ENCODE measurements at regions not wholly inside any gene's neighbourhood (a gene's known extent, or its start where the extent isn't known, plus 50 kb on each side); places are given as distances from the start of the nearest gene placed in this dataset.

- H3K27me3 Mint-ChIP-seq = no peaks in the 10 kb centered on the region
- H3K4me3 Mint-ChIP-seq = no peak overlapping the region
- H3K36me3 Mint-ChIP-seq = no peaks in the 10 kb centered on the region
- POLR2A ChIA-PET = no interaction called here
- DNase-seq (no peak), ATAC-seq (no peak)
- H3K27ac Mint-ChIP-seq = no peak overlapping the region
- H3K4me1 Mint-ChIP-seq = no peaks in the 10 kb centered on the region
- H3K9me3 Mint-ChIP-seq = peaks cover 0 to 21% (median 4%) of the 10 kb centered on the region in 9 donors
These were observed 169.4 kb upstream of the NRXN1 start for GRCh38 chr2:51201295-51201694.

GRCh38 chr2:51194656-51195055 lies 162.7 kb upstream of the NRXN1 start:
- Mint-ChIP-seq H3K36me3 (peaks cover 0 to 9% (median 0%) of the 10 kb centered on the region in 3 donors), H3K27me3 (no peaks in the 10 kb centered on the region), H3K9me3 (peaks cover 6 to 40% (median 15%) of the 10 kb centered on the region in 9 donors), H3K4me1 (no peaks in the 10 kb centered on the region), H3K4me3 (no peak overlapping the region), H3K27ac (no peak overlapping the region)
- POLR2A ChIA-PET = no interaction called here
- ATAC-seq (no peak), DNase-seq (no peak)

GRCh38 chr2:51170273-51170672 lies 138.3 kb upstream of the NRXN1 start:
- no peak for ATAC-seq
- Mint-ChIP-seq H3K27me3 (no peaks in the 10 kb centered on the region), H3K27ac (no peak overlapping the region), H3K9me3 (peaks cover 0 to 10% (median 4%) of the 10 kb centered on the region in 9 donors), H3K4me3 (no peak overlapping the region), H3K4me1 (no peaks in the 10 kb centered on the region), H3K36me3 (no peaks in the 10 kb centered on the region)
- POLR2A ChIA-PET = no interaction called here
- DNase-seq = no peak

GRCh38 chr2:51165534-51166260 lies 133.8 kb upstream of the NRXN1 start:
- Mint-ChIP-seq H3K9me3 (peaks cover 0 to 10% (median 4%) of the 10 kb centered on the region in 9 donors), H3K27me3 (no peaks in the 10 kb centered on the region), H3K4me3 (no peak overlapping the region), H3K36me3 (no peaks in the 10 kb centered on the region), H3K27ac (no peak overlapping the region), H3K4me1 (no peaks in the 10 kb centered on the region)
- POLR2A ChIA-PET = no interaction called here
- ATAC-seq = no peak
- DNase-seq = no peak

- POLR2A ChIA-PET = no interaction called here
- Mint-ChIP-seq H3K4me1 (no peaks in the 10 kb centered on the region), H3K36me3 (no peaks in the 10 kb centered on the region), H3K9me3 (peaks cover 0 to 10% (median 6%) of the 10 kb centered on the region in 9 donors), H3K27me3 (no peaks in the 10 kb centered on the region), H3K4me3 (no peak overlapping the region), H3K27ac (no peak overlapping the region)
- DNase-seq (no peak), ATAC-seq (no peak)
These were observed 126.3 kb upstream of the NRXN1 start for GRCh38 chr2:51158251-51158650.

- H3K4me3 Mint-ChIP-seq = no peak overlapping the region
- H3K4me1 Mint-ChIP-seq = no peaks in the 10 kb centered on the region
- H3K36me3 Mint-ChIP-seq = no peaks in the 10 kb centered on the region
- ATAC-seq (no peak), DNase-seq (no peak)
- H3K27ac Mint-ChIP-seq = no peak overlapping the region
- POLR2A ChIA-PET = no interaction called here
- H3K27me3 Mint-ChIP-seq = no peaks in the 10 kb centered on the region
- peaks cover 0 to 16% (median 10%) of the 10 kb centered on the region in 9 donors for H3K9me3 Mint-ChIP-seq
These were observed 121.3 kb upstream of the NRXN1 start for GRCh38 chr2:51153236-51153635.

- H3K36me3 Mint-ChIP-seq = no peaks in the 10 kb centered on the region
- H3K27me3 Mint-ChIP-seq = no peaks in the 10 kb centered on the region
- no peak overlapping the region for H3K4me3 Mint-ChIP-seq
- no peak for ATAC-seq
- no peaks in the 10 kb centered on the region for H3K4me1 Mint-ChIP-seq
- H3K9me3 Mint-ChIP-seq = peaks cover 0 to 16% (median 5%) of the 10 kb centered on the region in 9 donors
- POLR2A ChIA-PET = no interaction called here
- DNase-seq = no peak
- H3K27ac Mint-ChIP-seq = no peak overlapping the region
These were observed 119.7 kb upstream of the NRXN1 start for GRCh38 chr2:51151490-51152140.

- Mint-ChIP-seq H3K36me3 (no peaks in the 10 kb centered on the region), H3K4me3 (no peak overlapping the region), H3K9me3 (peaks cover 0 to 16% (median 4%) of the 10 kb centered on the region in 9 donors), H3K27me3 (no peaks in the 10 kb centered on the region), H3K4me1 (no peaks in the 10 kb centered on the region), H3K27ac (no peak overlapping the region)
- POLR2A ChIA-PET = no interaction called here
- DNase-seq (no peak), ATAC-seq (no peak)
These were observed 117.8 kb upstream of the NRXN1 start for GRCh38 chr2:51149725-51150124.

GRCh38 chr2:51145761-51146160 lies 113.8 kb upstream of the NRXN1 start:
- DNase-seq (no peak), ATAC-seq (no peak)
- Mint-ChIP-seq H3K4me1 (no peaks in the 10 kb centered on the region), H3K27ac (no peak overlapping the region), H3K9me3 (peaks cover 0 to 20% (median 4%) of the 10 kb centered on the region in 9 donors), H3K36me3 (no peaks in the 10 kb centered on the region), H3K27me3 (no peaks in the 10 kb centered on the region), H3K4me3 (no peak overlapping the region)
- POLR2A ChIA-PET = no interaction called here

- Mint-ChIP-seq H3K36me3 (peaks cover 0 to 4% (median 0%) of the 10 kb centered on the region in 3 donors), H3K27me3 (no peaks in the 10 kb centered on the region), H3K4me3 (no peak overlapping the region), H3K27ac (no peak overlapping the region), H3K9me3 (peaks cover 0 to 20% (median 8%) of the 10 kb centered on the region in 9 donors), H3K4me1 (no peaks in the 10 kb centered on the region)
- DNase-seq (no peak), ATAC-seq (no peak)
- POLR2A ChIA-PET = no interaction called here
These were observed 88.9 kb upstream of the NRXN1 start for GRCh38 chr2:51120754-51121280.

GRCh38 chr2:51111532-51111931 lies 79.6 kb upstream of the NRXN1 start:
- Mint-ChIP-seq H3K27ac (no peak overlapping the region), H3K4me3 (no peak overlapping the region), H3K36me3 (no peaks in the 10 kb centered on the region), H3K9me3 (peaks cover 0 to 5% (median 0%) of the 10 kb centered on the region in 9 donors), H3K4me1 (no peaks in the 10 kb centered on the region), H3K27me3 (no peaks in the 10 kb centered on the region)
- no peak for DNase-seq
- POLR2A ChIA-PET = no interaction called here
- no peak for ATAC-seq

- DNase-seq (no peak), ATAC-seq (no peak)
- no peak overlapping the region for H3K27ac Mint-ChIP-seq
- H3K9me3 Mint-ChIP-seq = peaks cover 0 to 2% (median 0%) of the 10 kb centered on the region in 9 donors
- H3K36me3 Mint-ChIP-seq = no peaks in the 10 kb centered on the region
- no peaks in the 10 kb centered on the region for H3K4me1 Mint-ChIP-seq
- POLR2A ChIA-PET = no interaction called here
- H3K27me3 Mint-ChIP-seq = no peaks in the 10 kb centered on the region
- no peak overlapping the region for H3K4me3 Mint-ChIP-seq
These were observed 76.9 kb upstream of the NRXN1 start for GRCh38 chr2:51108794-51109193.

- POLR2A ChIA-PET = no interaction called here
- Mint-ChIP-seq H3K4me3 (no peak overlapping the region), H3K9me3 (peaks cover 0 to 11% (median 4%) of the 10 kb centered on the region in 9 donors), H3K4me1 (peaks cover 0 to 4% (median 0%) of the 10 kb centered on the region in 4 donors), H3K27me3 (peaks cover 0 to 5% (median 0%) of the 10 kb centered on the region in 5 donors), H3K27ac (no peak overlapping the region), H3K36me3 (no peaks in the 10 kb centered on the region)
- no peak for DNase-seq
- ATAC-seq = no peak
These were observed 75.9 kb upstream of the NRXN1 start for GRCh38 chr2:51107841-51108240.

Measured in naive thymus-derived CD8-positive, alpha-beta T cell (primary cell).